ENCODE measurements at regions not wholly inside any gene's neighbourhood (a gene's known extent, or its start where the extent isn't known, plus 50 kb on each side); places are given as distances from the start of the nearest gene placed in this dataset.

- TF ChIP-seq ARNTL (CRISPR knock-in tag; IDR thresholded peaks at IDR 0.05; ENCODE audit: borderline replicate concordance, low read depth), result no peak
- TF ChIP-seq ZNF70 (CRISPR knock-in tag; IDR thresholded peaks at IDR 0.05), result no peak
- TF ChIP-seq, protein P1, sequence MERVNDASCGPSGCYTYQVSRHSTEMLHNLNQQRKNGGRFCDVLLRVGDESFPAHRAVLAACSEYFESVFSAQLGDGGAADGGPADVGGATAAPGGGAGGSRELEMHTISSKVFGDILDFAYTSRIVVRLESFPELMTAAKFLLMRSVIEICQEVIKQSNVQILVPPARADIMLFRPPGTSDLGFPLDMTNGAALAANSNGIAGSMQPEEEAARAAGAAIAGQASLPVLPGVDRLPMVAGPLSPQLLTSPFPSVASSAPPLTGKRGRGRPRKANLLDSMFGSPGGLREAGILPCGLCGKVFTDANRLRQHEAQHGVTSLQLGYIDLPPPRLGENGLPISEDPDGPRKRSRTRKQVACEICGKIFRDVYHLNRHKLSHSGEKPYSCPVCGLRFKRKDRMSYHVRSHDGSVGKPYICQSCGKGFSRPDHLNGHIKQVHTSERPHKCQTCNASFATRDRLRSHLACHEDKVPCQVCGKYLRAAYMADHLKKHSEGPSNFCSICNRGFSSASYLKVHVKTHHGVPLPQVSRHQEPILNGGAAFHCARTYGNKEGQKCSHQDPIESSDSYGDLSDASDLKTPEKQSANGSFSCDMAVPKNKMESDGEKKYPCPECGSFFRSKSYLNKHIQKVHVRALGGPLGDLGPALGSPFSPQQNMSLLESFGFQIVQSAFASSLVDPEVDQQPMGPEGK (CRISPR knock-in tag; IDR thresholded peaks at IDR 0.05; ENCODE audit: borderline replicate concordance), result no peak
- TF ChIP-seq CSDC2 (CRISPR knock-in tag; IDR thresholded peaks at IDR 0.05), result no peak
- TF ChIP-seq TCF4 (CRISPR knock-in tag; IDR thresholded peaks at IDR 0.05; ENCODE audit: borderline replicate concordance), result no peak
- TF ChIP-seq ZNF8 (CRISPR knock-in tag; IDR thresholded peaks at IDR 0.05), result no peak
Measured at GRCh38 chr13:61756031-61756430, 340.4 kb upstream of the PCDH20 start.
